ENCODE measurements at regions not wholly inside any gene's neighbourhood (a gene's known extent, or its start where the extent isn't known, plus 50 kb on each side); places are given as distances from the start of the nearest gene placed in this dataset.

GRCh38 chr11:19520681-19521080 lies 192.0 kb upstream of the NAV2 start:
- CTCF ChIA-PET = no interaction called here
- no peak for ATAC-seq
- H3K4me3 Mint-ChIP-seq = no peak overlapping the region

GRCh38 chr11:19519912-19520641 lies 192.6 kb upstream of the NAV2 start:
- H3K4me1 Mint-ChIP-seq (ENCODE audit: low read depth) = no peaks in the 10 kb centered on the region
- CTCF ChIA-PET = interaction anchor here (1.0 kb wide), 1 partner anchor 449 kb away, joined by 3 read pairs; no protein-coding TSS in a partner anchor
- no peak for TF ChIP-seq CTCF (IDR thresholded peaks at IDR 0.05)
- DNase-seq (no peak), ATAC-seq (no peak)
- no peaks in the 10 kb centered on the region for H3K9me3 Mint-ChIP-seq
- no peak overlapping the region for H3K27ac Mint-ChIP-seq
- H3K27me3 Mint-ChIP-seq = peaks cover 3% of the 10 kb centered on the region
- no peaks in the 10 kb centered on the region for H3K36me3 Mint-ChIP-seq (ENCODE audit: low read depth)
- POLR2A ChIA-PET = no interaction called here
- H3K4me3 Mint-ChIP-seq = no peak overlapping the region
- intact Hi-C loops (cut with micrococcal nuclease) = no loop called here

More at GRCh38 chr11:19520681-19521080, 192.0 kb upstream of the NAV2 start:
- POLR2A ChIA-PET = no interaction called here
- TF ChIP-seq CTCF (IDR thresholded peaks at IDR 0.05) = no peak
- Mint-ChIP-seq H3K9me3 (no peaks in the 10 kb centered on the region), H3K27ac (no peak overlapping the region), H3K4me1 (ENCODE audit: low read depth) (no peaks in the 10 kb centered on the region), H3K36me3 (ENCODE audit: low read depth) (no peaks in the 10 kb centered on the region), H3K27me3 (peaks cover 2% of the 10 kb centered on the region)
- DNase-seq = no peak
- intact Hi-C loops (cut with micrococcal nuclease) = no loop called here

GRCh38 chr11:19519353-19519752 lies 193.3 kb upstream of the NAV2 start:
- Mint-ChIP-seq H3K36me3 (ENCODE audit: low read depth) (no peaks in the 10 kb centered on the region), H3K9me3 (no peaks in the 10 kb centered on the region), H3K4me3 (no peak overlapping the region), H3K4me1 (ENCODE audit: low read depth) (no peaks in the 10 kb centered on the region), H3K27ac (no peak overlapping the region), H3K27me3 (peaks cover 6% of the 10 kb centered on the region)
- DNase-seq = no peak
- no peak for TF ChIP-seq CTCF (IDR thresholded peaks at IDR 0.05)
- CTCF ChIA-PET = interaction anchor here (1.0 kb wide), 1 partner anchor 449 kb away, joined by 3 read pairs; no protein-coding TSS in a partner anchor
- POLR2A ChIA-PET = no interaction called here
- no peak for ATAC-seq
- intact Hi-C loops (cut with micrococcal nuclease) = no loop called here

GRCh38 chr11:19513253-19513652 lies 199.4 kb upstream of the NAV2 start:
- POLR2A ChIA-PET = no interaction called here
- H3K36me3 Mint-ChIP-seq (ENCODE audit: low read depth) = no peaks in the 10 kb centered on the region
- H3K27ac Mint-ChIP-seq = no peak overlapping the region
- H3K4me3 Mint-ChIP-seq = no peak overlapping the region
- intact Hi-C loops (cut with micrococcal nuclease) = no loop called here
- peaks cover 18% of the 10 kb centered on the region for H3K27me3 Mint-ChIP-seq
- no peak for TF ChIP-seq CTCF (IDR thresholded peaks at IDR 0.05)
- CTCF ChIA-PET = no interaction called here
- H3K9me3 Mint-ChIP-seq = no peaks in the 10 kb centered on the region
- H3K4me1 Mint-ChIP-seq (ENCODE audit: low read depth) = no peaks in the 10 kb centered on the region
- ATAC-seq = no peak
- DNase-seq = no peak

- no peaks in the 10 kb centered on the region for H3K4me1 Mint-ChIP-seq (ENCODE audit: low read depth)
- H3K27ac Mint-ChIP-seq = no peak overlapping the region
- CTCF ChIA-PET = no interaction called here
- H3K4me3 Mint-ChIP-seq = no peak overlapping the region
- POLR2A ChIA-PET = no interaction called here
- ATAC-seq = no peak
- no peak for DNase-seq
- no peak for TF ChIP-seq CTCF (IDR thresholded peaks at IDR 0.05)
- H3K36me3 Mint-ChIP-seq (ENCODE audit: low read depth) = no peaks in the 10 kb centered on the region
- no peaks in the 10 kb centered on the region for H3K9me3 Mint-ChIP-seq
- intact Hi-C loops (cut with micrococcal nuclease) = no loop called here
- peaks cover 18% of the 10 kb centered on the region for H3K27me3 Mint-ChIP-seq
Measured at GRCh38 chr11:19512618-19513017, 200.0 kb upstream of the NAV2 start.
